Suprapubic skin (tissue), 4 donors: ENCODE measurements at regions not wholly inside any gene's neighbourhood (a gene's known extent, or its start where the extent isn't known, plus 50 kb on each side); places are given as distances from the start of the nearest gene placed in this dataset.

Source experiments
- DNase-seq, 2 donors: peaks; one replicate each; pipeline ENCODE4 v3.0.0-alpha.2; 2019; ENCODE audit warnings: low spot score in 2 of 2
- H3K27ac ChIP-seq: fragments of 200-600 bp; sonication (generic); one replicate; pipeline ENCODE4 v1.5.1; 2019
- H3K27me3 ChIP-seq: fragments of 200-600 bp; sonication (generic); one replicate; pipeline ENCODE4 v1.5.1; 2019
- H3K36me3 ChIP-seq: fragments of 200-600 bp; sonication (generic); one replicate; pipeline ENCODE4 v1.5.1; 2019
- H3K4me1 ChIP-seq: fragments of 200-600 bp; sonication (generic); one replicate; pipeline ENCODE4 v1.5.1; 2019
- H3K4me3 ChIP-seq: fragments of 200-600 bp; sonication (generic); one replicate; pipeline ENCODE4 v1.5.1; 2019; ENCODE audit warnings: mild to moderate bottlenecking
- H3K9me3 ChIP-seq: fragments of 200-600 bp; sonication (generic); one replicate; pipeline ENCODE4 v1.5.1; 2019
- EP300 ChIP-seq: sonication (generic); formaldehyde crosslinking; IDR thresholded peaks from one replicate; pipeline ENCODE4 v1.6.1; 2017; ENCODE audit warnings: antibody characterized with exemption
- POLR2A ChIP-seq, 2 donors: fragments of 450-650 bp; IDR thresholded peaks; one replicate each; pipeline ENCODE4 v1.6.1; 2017; ENCODE audit warnings: antibody characterized with exemption in 2 of 2, mild to moderate bottlenecking in 2 of 2, moderate library complexity in 2 of 2
- POLR2AphosphoS5 ChIP-seq, 3 donors: sonication (generic); formaldehyde crosslinking; IDR thresholded peaks; one replicate each; pipeline ENCODE4 v1.6.1; 2017; ENCODE audit warnings: antibody characterized with exemption in 3 of 3
- WGBS: methylation state at CpG from one replicate; pipeline ENCODE4 v1.1.5; 2018; 5-methylcytosine and 5-hydroxymethylcytosine counted together
- TF ChIP-seq, protein P1 (sequence below), 2 donors: fragments of 200-600 bp in 1 of 2; fragments of 450-650 bp in 1 of 2; sonication (generic) in 1 of 2; IDR thresholded peaks; one replicate each; pipeline ENCODE4 v1.5.1; 2016 to 2019; ENCODE audit warnings: antibody characterized with exemption in 2 of 2, mild to moderate bottlenecking in 1 of 2, moderate library complexity in 1 of 2

DNA sequence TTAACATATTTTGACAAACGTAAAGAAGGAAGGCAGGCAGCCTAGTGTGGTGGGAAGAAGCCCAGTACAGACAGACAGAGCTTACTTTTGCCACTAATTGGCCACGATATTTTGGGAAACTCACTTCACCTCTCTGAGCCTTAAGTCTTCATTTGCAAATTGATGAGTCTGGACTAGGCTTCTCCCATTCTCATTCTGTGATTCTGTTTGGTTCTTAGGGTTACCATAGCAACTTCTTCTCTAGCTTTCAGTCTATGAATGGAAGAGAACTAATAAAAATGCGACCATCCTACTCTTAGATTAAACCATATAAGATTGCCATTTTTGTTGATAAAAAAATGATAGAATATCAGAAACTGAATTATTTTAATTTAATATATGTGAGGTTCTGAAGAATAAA lies 210.5 kb downstream of the SNAPC1 start:
- TF ChIP-seq POLR2AphosphoS5 (IDR thresholded peaks at IDR 0.05) = no peak
- TF ChIP-seq EP300 = no peak
- TF ChIP-seq POLR2A (IDR thresholded peaks at IDR 0.05) = no peak
- TF ChIP-seq, protein P1, sequence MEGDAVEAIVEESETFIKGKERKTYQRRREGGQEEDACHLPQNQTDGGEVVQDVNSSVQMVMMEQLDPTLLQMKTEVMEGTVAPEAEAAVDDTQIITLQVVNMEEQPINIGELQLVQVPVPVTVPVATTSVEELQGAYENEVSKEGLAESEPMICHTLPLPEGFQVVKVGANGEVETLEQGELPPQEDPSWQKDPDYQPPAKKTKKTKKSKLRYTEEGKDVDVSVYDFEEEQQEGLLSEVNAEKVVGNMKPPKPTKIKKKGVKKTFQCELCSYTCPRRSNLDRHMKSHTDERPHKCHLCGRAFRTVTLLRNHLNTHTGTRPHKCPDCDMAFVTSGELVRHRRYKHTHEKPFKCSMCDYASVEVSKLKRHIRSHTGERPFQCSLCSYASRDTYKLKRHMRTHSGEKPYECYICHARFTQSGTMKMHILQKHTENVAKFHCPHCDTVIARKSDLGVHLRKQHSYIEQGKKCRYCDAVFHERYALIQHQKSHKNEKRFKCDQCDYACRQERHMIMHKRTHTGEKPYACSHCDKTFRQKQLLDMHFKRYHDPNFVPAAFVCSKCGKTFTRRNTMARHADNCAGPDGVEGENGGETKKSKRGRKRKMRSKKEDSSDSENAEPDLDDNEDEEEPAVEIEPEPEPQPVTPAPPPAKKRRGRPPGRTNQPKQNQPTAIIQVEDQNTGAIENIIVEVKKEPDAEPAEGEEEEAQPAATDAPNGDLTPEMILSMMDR (IDR thresholded peaks at IDR 0.05) = no peak
- peaks cover 4% of the 10 kb centered on the region for H3K9me3 ChIP-seq
- 75% methylated on average over 3 of the region's 3 CpGs for WGBS
- no peaks in the 10 kb centered on the region for H3K36me3 ChIP-seq
- no peak for DNase-seq
- H3K27ac ChIP-seq = no peak overlapping the region
- no peak overlapping the region for H3K4me3 ChIP-seq
- no peaks in the 10 kb centered on the region for H3K27me3 ChIP-seq
- no peaks in the 10 kb centered on the region for H3K4me1 ChIP-seq

DNA sequence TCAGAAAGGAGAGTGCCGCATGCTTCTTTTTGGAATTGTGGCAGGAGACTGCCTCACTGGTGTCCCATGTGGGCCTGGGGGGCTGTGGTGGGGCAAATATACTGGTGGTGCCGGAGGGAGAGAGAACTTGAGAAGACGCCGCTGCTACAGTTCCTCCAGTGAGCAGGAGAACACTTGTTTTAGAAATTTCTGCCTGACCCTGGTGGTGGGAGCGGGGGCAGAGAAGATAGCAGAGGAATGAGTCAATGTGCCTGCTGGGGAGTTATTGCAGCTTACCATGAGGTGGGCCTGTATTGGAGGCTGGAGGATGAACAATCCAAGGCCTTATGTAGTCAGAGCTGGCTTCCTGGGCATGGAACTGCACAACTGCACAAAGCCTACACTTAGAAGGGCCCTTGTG lies 211.8 kb downstream of the SNAPC1 start:
- peaks cover 4% of the 10 kb centered on the region for H3K9me3 ChIP-seq
- WGBS = 96% methylated on average over 5 of the region's 5 CpGs
- H3K4me3 ChIP-seq = no peak overlapping the region
- no peak for TF ChIP-seq EP300
- TF ChIP-seq, protein P1 (IDR thresholded peaks at IDR 0.05) = no peak
- no peak for TF ChIP-seq POLR2AphosphoS5 (IDR thresholded peaks at IDR 0.05)
- no peak for TF ChIP-seq POLR2A (IDR thresholded peaks at IDR 0.05)
- DNase-seq = no peak
- H3K27ac ChIP-seq = no peak overlapping the region
- no peaks in the 10 kb centered on the region for H3K4me1 ChIP-seq
- H3K36me3 ChIP-seq = no peaks in the 10 kb centered on the region
- H3K27me3 ChIP-seq = no peaks in the 10 kb centered on the region

DNA sequence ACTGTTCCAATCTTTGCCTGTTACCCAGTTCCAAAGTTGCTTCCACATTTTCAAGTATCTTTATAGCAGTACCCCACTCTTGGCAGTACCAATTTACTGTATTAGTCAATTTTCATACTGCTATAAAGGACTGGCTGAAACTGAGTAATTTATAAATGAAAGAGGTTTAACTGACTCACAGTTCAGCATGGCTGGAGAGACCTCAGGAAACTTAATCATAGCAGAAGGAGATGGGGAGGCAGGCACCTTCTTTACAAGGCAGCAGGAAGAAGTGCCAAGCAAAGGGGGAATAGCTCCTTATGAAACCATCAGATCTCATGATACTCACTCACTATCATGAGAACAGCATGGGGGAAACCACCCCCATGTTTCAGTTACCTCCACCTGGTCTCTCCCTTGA lies 215.0 kb downstream of the SNAPC1 start:
- Histone ChIP-seq H3K27me3 (no peaks in the 10 kb centered on the region), H3K4me3 (no peak overlapping the region), H3K27ac (no peak overlapping the region), H3K36me3 (no peaks in the 10 kb centered on the region), H3K9me3 (peaks cover 4% of the 10 kb centered on the region), H3K4me1 (no peaks in the 10 kb centered on the region)
- no peak for TF ChIP-seq EP300
- TF ChIP-seq POLR2AphosphoS5 (IDR thresholded peaks at IDR 0.05) = no peak
- TF ChIP-seq, protein P1 (IDR thresholded peaks at IDR 0.05) = no peak
- TF ChIP-seq POLR2A (IDR thresholded peaks at IDR 0.05) = no peak
- no peak for DNase-seq

DNA sequence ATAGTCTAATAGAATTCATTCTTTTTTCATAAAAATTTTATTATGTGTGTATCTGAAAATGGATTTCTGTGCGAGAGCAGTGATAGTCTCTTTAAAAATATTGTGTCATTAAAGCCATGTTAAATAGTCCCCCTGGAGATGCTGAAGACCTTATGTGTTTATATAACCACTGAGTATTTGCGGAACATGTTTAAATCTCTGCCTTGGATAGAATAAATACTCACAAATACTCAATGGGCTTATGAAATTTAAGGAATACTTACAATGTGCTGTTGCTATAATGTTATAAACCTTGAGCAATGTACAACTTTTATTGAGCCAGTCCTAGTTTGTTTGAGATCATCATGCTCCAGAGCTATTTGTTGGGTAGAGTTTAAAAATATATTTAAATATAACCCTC lies 226.0 kb downstream of the SNAPC1 start:
- Histone ChIP-seq H3K4me1 (no peaks in the 10 kb centered on the region), H3K27ac (no peak overlapping the region), H3K9me3 (no peaks in the 10 kb centered on the region), H3K36me3 (no peaks in the 10 kb centered on the region), H3K27me3 (no peaks in the 10 kb centered on the region), H3K4me3 (no peak overlapping the region)
- 91% methylated on average over 2 of the region's 2 CpGs for WGBS
- DNase-seq = no peak
- TF ChIP-seq EP300 (no peak), POLR2A (IDR thresholded peaks at IDR 0.05) (no peak), POLR2AphosphoS5 (IDR thresholded peaks at IDR 0.05) (no peak)
- TF ChIP-seq, protein P1 (IDR thresholded peaks at IDR 0.05) = no peak

DNA sequence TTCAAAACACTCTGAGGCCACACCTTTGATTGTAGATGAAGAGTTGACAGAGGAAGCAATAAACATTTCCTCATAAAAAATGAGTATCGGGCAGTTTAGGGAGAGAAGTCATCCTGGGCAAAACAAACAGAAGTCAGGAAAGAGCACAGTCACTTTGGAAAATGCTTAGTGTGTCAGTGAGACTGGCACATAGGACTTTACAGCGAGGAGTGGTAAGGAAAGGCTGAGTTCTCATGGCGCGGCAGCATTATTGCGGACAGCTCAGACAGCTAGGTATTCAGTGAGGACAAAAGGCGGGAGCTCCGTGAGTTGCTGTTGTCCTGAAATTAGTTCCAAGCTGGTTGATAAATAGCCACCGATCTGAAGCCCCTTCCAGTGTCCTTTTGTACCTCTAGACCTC lies 229.9 kb downstream of the SNAPC1 start:
- H3K27ac ChIP-seq = no peak overlapping the region
- H3K9me3 ChIP-seq = no peaks in the 10 kb centered on the region
- TF ChIP-seq POLR2AphosphoS5 (IDR thresholded peaks at IDR 0.05) (no peak), EP300 (no peak), POLR2A (IDR thresholded peaks at IDR 0.05) (no peak)
- TF ChIP-seq, protein P1 (IDR thresholded peaks at IDR 0.05) = no peak
- no peaks in the 10 kb centered on the region for H3K27me3 ChIP-seq
- 89% methylated on average over 8 of the region's 8 CpGs for WGBS
- no peaks in the 10 kb centered on the region for H3K36me3 ChIP-seq
- no peak overlapping the region for H3K4me3 ChIP-seq
- DNase-seq = no peak
- H3K4me1 ChIP-seq = no peaks in the 10 kb centered on the region
